ENCODE measurements at regions not wholly inside any gene's neighbourhood (a gene's known extent, or its start where the extent isn't known, plus 50 kb on each side); places are given as distances from the start of the nearest gene placed in this dataset.

GRCh38 chr14:104346608-104347007, 208.2 kb downstream of the KIF26A start:
- Mint-ChIP-seq H3K9me3 (no peaks in the 10 kb centered on the region), H3K4me1 (peaks cover 12% of the 10 kb centered on the region), H3K4me3 (no peak overlapping the region), H3K27me3 (ENCODE audit: low read depth, poor library complexity) (peaks cover 58% of the 10 kb centered on the region), H3K36me3 (ENCODE audit: low read depth) (no peaks in the 10 kb centered on the region), H3K27ac (no peak overlapping the region)
- DNase-seq = no peak
- TF ChIP-seq, protein P1, sequence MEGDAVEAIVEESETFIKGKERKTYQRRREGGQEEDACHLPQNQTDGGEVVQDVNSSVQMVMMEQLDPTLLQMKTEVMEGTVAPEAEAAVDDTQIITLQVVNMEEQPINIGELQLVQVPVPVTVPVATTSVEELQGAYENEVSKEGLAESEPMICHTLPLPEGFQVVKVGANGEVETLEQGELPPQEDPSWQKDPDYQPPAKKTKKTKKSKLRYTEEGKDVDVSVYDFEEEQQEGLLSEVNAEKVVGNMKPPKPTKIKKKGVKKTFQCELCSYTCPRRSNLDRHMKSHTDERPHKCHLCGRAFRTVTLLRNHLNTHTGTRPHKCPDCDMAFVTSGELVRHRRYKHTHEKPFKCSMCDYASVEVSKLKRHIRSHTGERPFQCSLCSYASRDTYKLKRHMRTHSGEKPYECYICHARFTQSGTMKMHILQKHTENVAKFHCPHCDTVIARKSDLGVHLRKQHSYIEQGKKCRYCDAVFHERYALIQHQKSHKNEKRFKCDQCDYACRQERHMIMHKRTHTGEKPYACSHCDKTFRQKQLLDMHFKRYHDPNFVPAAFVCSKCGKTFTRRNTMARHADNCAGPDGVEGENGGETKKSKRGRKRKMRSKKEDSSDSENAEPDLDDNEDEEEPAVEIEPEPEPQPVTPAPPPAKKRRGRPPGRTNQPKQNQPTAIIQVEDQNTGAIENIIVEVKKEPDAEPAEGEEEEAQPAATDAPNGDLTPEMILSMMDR (IDR thresholded peaks at IDR 0.05) = no peak

DNA sequence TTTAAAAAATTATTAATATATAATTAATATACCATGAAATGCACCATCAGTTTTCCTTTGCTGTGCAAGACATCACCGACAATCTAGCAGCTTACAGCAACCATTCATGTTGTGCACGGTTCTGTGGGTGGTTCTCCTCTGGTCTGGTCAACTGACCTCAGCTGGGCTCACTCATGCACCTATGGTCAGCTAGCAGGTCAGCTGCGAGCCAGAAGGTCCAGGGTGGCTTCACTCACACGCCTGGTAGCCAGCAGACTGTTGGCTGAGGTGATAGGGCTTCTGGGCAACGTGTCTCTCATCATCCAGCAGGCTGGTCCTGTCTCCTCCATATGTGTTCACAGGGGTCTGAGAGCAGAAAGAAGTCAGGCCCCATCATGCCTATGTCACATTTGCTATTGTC, 210.4 kb downstream of the KIF26A start:
- Mint-ChIP-seq H3K27ac (no peak overlapping the region), H3K36me3 (ENCODE audit: low read depth) (no peaks in the 10 kb centered on the region), H3K4me1 (no peaks in the 10 kb centered on the region), H3K4me3 (no peak overlapping the region), H3K9me3 (peaks cover 4% of the 10 kb centered on the region), H3K27me3 (ENCODE audit: low read depth, poor library complexity) (peaks cover 51% of the 10 kb centered on the region)
- TF ChIP-seq, protein P1 (IDR thresholded peaks at IDR 0.05) = no peak
- no peak for DNase-seq

DNA sequence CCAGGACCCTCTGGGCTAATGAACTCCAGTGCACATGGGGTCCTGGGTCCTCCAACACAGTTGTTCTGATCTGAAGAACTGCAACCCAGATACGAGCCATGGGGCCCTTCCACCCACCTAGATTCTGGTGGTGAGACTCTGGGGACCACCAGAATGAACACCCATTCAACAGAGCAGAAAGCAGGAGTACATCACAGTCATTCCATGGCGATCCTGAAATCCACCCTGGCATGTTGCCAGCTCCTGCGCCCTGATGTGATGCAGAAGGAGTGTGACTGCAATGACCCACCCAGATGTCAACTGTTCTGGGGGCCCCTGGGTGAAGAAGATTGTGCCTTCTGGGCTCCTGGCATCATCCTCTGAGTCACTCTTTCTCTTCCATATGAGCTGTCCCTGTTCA, 211.6 kb downstream of the KIF26A start:
- DNase-seq = no peak
- no peak overlapping the region for H3K4me3 Mint-ChIP-seq
- H3K9me3 Mint-ChIP-seq = peaks cover 4% of the 10 kb centered on the region
- TF ChIP-seq, protein P1 (IDR thresholded peaks at IDR 0.05) = no peak
- H3K4me1 Mint-ChIP-seq = peaks cover 5% of the 10 kb centered on the region
- H3K27me3 Mint-ChIP-seq (ENCODE audit: low read depth, poor library complexity) = peaks cover 46% of the 10 kb centered on the region
- no peaks in the 10 kb centered on the region for H3K36me3 Mint-ChIP-seq (ENCODE audit: low read depth)
- H3K27ac Mint-ChIP-seq = no peak overlapping the region

- Mint-ChIP-seq H3K36me3 (ENCODE audit: low read depth) (no peaks in the 10 kb centered on the region), H3K27me3 (ENCODE audit: low read depth, poor library complexity) (peaks cover 40% of the 10 kb centered on the region), H3K27ac (no peak overlapping the region), H3K4me1 (peaks cover 5% of the 10 kb centered on the region), H3K4me3 (no peak overlapping the region), H3K9me3 (peaks cover 4% of the 10 kb centered on the region)
- DNase-seq = no peak
- TF ChIP-seq, protein P1 (IDR thresholded peaks at IDR 0.05) = no peak
Measured at GRCh38 chr14:104350463-104351185, 212.2 kb downstream of the KIF26A start.

DNA sequence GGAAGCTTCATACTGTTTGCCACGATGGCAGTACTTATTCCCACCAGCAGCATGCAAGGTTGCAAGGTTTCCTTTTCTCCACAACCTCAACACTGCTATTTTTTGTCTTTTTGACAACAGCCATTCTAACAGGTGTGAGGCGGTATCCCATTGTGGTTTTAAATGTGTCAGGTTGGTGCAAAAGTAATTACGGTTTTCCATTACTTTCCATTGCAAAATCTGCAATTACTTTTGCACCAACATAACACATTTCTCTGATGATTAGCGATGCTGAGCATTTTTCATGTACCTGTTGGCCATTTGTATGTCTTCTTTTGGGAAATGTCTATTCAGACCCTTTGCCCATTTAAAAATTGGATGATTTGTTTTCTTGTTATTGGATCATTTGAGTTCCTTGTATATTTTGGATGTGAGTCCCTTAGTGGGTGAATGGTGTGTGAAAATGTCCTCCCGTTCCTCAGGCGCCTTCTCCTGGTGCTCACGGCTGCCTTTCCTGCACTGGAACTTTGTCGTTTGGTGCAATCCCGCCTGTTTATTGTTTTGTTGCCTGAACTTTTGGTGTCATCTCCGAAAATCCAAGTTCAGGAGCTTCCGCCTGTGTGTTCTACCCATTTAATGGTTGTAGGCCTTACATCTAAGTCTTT, 213.6 kb downstream of the KIF26A start:
- DNase-seq = no peak
- H3K4me3 Mint-ChIP-seq = no peak overlapping the region
- peaks cover 4% of the 10 kb centered on the region for H3K9me3 Mint-ChIP-seq
- TF ChIP-seq, protein P1 (IDR thresholded peaks at IDR 0.05) = no peak
- no peaks in the 10 kb centered on the region for H3K36me3 Mint-ChIP-seq (ENCODE audit: low read depth)
- peaks cover 37% of the 10 kb centered on the region for H3K27me3 Mint-ChIP-seq (ENCODE audit: low read depth, poor library complexity)
- H3K27ac Mint-ChIP-seq = no peak overlapping the region
- H3K4me1 Mint-ChIP-seq = peaks cover 5% of the 10 kb centered on the region
